NCI-H146 (cell line): ENCODE measurements at regions not wholly inside any gene's neighbourhood (a gene's known extent, or its start where the extent isn't known, plus 50 kb on each side); places are given as distances from the start of the nearest gene placed in this dataset.
"Not testable (repeated sequence)": the region's sequence is repeated elsewhere in the genome, so short reads cannot be mapped to it uniquely, and the experiment has no call there.

Experiments used
- DNase-seq: peaks from one replicate; lab custom pipeline; 2025; lab: John Stamatoyannopoulos, UW

DNA sequence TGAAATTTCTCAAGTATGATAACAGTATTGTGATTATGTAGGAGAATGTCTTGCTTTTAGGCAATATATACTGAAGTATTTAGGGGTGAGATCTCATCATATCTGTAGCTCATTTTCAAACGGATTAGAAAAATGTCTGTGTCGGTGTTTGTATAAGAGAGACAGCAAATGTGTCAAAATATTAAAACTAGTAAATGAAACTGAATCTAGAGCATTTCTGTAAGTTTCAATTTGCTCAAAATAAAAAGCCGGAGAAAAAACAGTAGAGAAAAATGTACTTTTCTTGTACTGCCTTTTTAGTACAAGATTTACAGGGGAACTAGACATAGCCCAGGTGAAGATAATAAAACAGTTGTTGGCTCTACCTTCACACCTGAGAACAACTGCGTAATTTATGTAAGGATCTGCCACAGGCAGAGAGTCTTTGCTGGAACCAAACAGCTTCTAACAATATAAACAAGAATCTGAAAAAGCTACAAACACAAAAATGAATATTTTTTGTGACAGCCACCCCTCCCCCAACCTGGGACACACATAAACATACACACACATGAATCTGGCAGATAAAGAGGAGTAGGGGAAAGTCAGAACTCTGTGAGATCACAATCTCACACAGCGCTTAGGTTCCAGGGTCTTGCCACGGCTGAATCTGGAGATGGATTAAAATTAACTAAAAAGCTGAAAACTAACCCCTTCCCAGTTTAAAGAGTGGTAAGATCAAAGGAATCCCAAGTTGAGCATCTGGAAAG, 153.3 kb downstream of the AVL9 start:
- DNase-seq = no peak

DNA sequence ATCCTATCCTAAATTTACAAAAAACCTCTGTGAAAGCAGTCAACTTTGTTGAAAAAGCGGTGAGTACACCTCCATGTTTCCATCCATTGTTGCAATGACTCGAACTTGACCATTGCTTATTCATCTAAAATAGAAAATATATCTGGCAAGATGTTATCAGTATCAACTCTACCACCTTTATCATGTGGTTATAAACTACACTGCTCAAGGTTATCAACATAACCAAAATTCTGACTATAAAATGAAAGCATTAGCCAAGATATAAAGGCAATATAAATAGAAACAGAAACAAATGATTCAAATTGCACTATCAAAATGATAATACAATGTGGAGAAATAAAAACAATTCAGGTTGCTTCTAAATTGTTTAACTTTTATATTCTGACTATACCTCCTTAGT, 150.0 kb downstream of the AVL9 start:
- not testable (repeated sequence) for DNase-seq

DNA sequence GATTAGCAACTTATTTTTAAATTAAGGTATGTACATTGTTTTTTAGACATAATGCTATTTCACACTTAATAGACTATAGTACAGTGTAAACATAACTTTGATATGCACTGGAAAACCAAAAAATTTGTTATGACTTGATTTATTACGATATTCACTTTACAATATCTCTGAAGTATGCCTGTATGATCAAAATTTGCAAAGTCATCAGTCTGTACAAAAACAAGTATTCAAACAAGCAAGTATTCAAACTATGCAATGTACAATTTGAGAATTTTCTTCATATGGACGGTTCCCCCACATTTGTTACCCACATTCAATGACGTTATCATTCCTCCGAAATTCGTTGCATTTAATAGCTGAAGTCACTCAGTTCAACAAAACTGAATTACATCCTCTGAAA, 147.9 kb downstream of the AVL9 start:
- DNase-seq = no peak

DNA sequence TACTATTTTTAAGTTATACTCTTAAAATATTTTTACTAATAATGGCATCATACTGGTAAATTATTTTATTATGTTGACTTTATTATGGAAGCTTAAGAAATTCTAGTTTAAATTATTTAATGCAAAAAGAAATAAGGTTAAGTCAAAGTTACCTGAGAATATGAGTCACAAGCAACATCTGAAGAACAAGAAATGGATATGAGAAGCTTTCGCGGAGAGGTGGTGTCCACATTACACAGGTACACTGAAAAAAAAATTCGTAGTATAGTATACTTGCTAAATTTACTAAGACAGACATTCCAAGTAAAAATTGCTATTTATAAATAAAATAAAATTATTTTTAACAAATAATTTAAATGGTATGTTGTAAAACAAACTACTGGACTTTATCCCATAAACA, 143.8 kb downstream of the AVL9 start:
- DNase-seq = no peak

DNA sequence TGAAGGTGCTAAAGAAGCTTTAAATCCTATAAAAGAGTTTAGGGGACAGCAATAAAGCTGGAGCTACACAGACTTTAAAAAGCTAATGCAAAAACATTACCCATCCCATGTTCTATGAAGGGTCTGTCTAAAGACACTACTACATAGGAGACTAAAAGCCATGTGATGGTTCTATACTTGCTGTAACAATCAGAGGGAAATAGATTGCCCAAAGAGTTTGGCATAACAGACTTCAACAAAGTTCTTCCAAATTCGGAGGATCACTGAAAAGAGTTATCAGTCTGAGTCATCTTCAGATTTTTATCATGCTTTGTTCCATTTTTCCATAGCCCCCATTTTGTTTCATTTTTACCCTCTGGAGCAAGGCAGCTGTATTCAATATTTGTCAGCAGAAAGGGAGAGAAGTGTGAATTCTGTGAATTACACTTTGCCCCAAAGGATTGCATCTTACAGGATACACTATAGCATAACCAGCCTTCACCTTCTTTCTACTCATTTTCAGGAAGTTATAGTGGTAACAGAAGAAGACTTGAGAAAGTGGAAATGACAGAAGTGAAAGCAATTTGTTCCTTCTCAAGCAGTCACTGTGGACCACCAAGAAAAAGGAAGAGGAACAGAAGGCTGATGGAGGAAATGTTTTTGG, 143.3 kb downstream of the AVL9 start:
- not testable (repeated sequence) for DNase-seq
